SK-N-SH (cell line): ENCODE measurements at regions not wholly inside any gene's neighbourhood (a gene's known extent, or its start where the extent isn't known, plus 50 kb on each side); places are given as distances from the start of the nearest gene placed in this dataset.

Experiments used
- FOXJ3 ChIP-seq: sonication (generic); formaldehyde crosslinking; IDR thresholded peaks from 2 replicates; pipeline ENCODE4 v1.5.1; 2020; ENCODE audit warnings: mild to moderate bottlenecking, missing genetic modification reagents
- GABPA ChIP-seq: IDR thresholded peaks from 2 replicates; pipeline ENCODE4 v1.4.0; 2012; ENCODE audit warnings: low read depth, mild to moderate bottlenecking
- MXI1 ChIP-seq: IDR thresholded peaks from 2 replicates; pipeline ENCODE4 v1.6.1; 2012; ENCODE audit warnings: mild to moderate bottlenecking, low read depth, low read length, improper control_type of control experiment
- POLR2AphosphoS5 ChIP-seq: IDR thresholded peaks from 2 replicates; pipeline ENCODE4 v1.6.1; 2012; ENCODE audit warnings: low read depth, low read length
- RCOR1 ChIP-seq: fragments of 150-350 bp; IDR thresholded peaks from 2 replicates; pipeline ENCODE4 v1.6.1; 2017; ENCODE audit warnings: antibody characterized with exemption, low read length
- TF ChIP-seq, protein P1 (sequence below): fragments of 200-600 bp; sonication (generic); IDR thresholded peaks from 2 replicates; pipeline ENCODE4 v1.6.1; 2017; ENCODE audit warnings: antibody characterized with exemption, mild to moderate bottlenecking, moderate library complexity
- TF ChIP-seq, protein P2 (sequence below): fragments of 150-350 bp; IDR thresholded peaks from 2 replicates; pipeline ENCODE4 v1.6.1; 2017; ENCODE audit warnings: antibody characterized with exemption, low read length, low read depth, borderline replicate concordance
- TF ChIP-seq, protein P3 (sequence below): IDR thresholded peaks from 2 replicates; pipeline ENCODE4 v1.4.0; 2012; ENCODE audit warnings: low read depth

DNA sequence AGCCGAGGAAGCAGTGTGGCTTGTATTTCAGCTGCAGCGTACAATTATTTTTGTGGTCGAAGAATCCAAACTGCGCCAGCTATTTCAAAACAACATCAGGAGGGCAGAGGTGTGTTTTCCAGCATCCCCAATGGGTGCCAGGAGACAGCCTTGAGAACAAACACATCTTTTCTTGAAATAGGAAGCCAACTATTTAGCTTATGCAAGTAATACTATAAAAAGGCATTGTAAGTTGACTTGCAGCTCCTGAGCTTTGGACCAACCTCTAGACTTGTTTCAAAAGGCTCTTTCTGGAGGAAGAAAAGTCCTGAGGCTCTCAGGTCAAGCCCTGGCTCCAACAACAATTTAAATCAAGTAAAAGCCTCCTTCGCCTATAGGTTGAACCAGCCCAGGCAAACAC is 86.6 kb upstream of the HNF1B start:
- TF ChIP-seq POLR2AphosphoS5 (no peak), RCOR1 (no peak), GABPA (no peak), FOXJ3 (CRISPR knock-in tag) (no peak), MXI1 (no peak)
- TF ChIP-seq, protein P1, sequence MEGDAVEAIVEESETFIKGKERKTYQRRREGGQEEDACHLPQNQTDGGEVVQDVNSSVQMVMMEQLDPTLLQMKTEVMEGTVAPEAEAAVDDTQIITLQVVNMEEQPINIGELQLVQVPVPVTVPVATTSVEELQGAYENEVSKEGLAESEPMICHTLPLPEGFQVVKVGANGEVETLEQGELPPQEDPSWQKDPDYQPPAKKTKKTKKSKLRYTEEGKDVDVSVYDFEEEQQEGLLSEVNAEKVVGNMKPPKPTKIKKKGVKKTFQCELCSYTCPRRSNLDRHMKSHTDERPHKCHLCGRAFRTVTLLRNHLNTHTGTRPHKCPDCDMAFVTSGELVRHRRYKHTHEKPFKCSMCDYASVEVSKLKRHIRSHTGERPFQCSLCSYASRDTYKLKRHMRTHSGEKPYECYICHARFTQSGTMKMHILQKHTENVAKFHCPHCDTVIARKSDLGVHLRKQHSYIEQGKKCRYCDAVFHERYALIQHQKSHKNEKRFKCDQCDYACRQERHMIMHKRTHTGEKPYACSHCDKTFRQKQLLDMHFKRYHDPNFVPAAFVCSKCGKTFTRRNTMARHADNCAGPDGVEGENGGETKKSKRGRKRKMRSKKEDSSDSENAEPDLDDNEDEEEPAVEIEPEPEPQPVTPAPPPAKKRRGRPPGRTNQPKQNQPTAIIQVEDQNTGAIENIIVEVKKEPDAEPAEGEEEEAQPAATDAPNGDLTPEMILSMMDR = no peak
- TF ChIP-seq, protein P2, sequence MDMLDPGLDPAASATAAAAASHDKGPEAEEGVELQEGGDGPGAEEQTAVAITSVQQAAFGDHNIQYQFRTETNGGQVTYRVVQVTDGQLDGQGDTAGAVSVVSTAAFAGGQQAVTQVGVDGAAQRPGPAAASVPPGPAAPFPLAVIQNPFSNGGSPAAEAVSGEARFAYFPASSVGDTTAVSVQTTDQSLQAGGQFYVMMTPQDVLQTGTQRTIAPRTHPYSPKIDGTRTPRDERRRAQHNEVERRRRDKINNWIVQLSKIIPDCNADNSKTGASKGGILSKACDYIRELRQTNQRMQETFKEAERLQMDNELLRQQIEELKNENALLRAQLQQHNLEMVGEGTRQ = no peak
- TF ChIP-seq, protein P3, sequence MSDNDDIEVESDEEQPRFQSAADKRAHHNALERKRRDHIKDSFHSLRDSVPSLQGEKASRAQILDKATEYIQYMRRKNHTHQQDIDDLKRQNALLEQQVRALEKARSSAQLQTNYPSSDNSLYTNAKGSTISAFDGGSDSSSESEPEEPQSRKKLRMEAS = no peak
